NB4 (cell line): ENCODE measurements at regions not wholly inside any gene's neighbourhood (a gene's known extent, or its start where the extent isn't known, plus 50 kb on each side); places are given as distances from the start of the nearest gene placed in this dataset.
"Not testable (repeated sequence)": the region's sequence is repeated elsewhere in the genome, so short reads cannot be mapped to it uniquely, and the experiment has no call there.

Experiments
- DNase-seq: peaks from one replicate; pipeline ENCODE4 v3.0.0; 2010; ENCODE audit warnings: low read depth
- H3K4me3 ChIP-seq: one replicate; pipeline ENCODE4 v1.5.1; 2011; ENCODE audit warnings: mild to moderate bottlenecking, low read depth, low read length, moderate library complexity
- MYC ChIP-seq: IDR thresholded peaks from 2 replicates; pipeline ENCODE4 v1.6.1; 2011; ENCODE audit warnings: low read depth, low read length
- POLR2A ChIP-seq: IDR thresholded peaks from 2 replicates; pipeline ENCODE4 v1.6.1; 2011; ENCODE audit warnings: mild to moderate bottlenecking; ENCODE audit not compliant: insufficient read length; ENCODE audit errors: extremely low read depth
- TF ChIP-seq, protein P1 (sequence below): IDR thresholded peaks from one replicate; pipeline ENCODE4 v1.5.1; 2012; ENCODE audit warnings: low read depth, low read length
- TF ChIP-seq, protein P2 (sequence below): IDR thresholded peaks from 2 replicates; pipeline ENCODE4 v1.6.1; 2011; ENCODE audit warnings: low read depth, low read length

DNA sequence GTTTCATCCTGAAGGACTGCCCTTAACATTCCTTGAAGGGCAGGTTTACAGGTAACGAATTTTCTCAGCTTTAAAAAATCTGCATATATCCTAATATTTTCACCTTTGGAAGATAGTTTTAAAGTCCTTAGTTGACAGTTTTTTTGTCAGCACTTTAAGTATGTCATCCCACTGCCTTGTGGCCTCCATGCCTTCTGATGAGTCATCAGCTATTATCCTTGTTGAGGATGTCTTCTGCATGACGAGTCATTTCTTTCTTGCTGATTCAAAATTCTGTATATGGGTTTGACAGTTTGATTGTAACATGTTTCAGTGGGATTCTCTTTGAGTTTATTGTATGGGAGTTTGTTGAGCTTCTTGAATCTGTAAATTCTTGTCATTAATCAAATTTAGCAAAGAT is 500.6 kb downstream of the DISC1 start:
- TF ChIP-seq, protein P1, sequence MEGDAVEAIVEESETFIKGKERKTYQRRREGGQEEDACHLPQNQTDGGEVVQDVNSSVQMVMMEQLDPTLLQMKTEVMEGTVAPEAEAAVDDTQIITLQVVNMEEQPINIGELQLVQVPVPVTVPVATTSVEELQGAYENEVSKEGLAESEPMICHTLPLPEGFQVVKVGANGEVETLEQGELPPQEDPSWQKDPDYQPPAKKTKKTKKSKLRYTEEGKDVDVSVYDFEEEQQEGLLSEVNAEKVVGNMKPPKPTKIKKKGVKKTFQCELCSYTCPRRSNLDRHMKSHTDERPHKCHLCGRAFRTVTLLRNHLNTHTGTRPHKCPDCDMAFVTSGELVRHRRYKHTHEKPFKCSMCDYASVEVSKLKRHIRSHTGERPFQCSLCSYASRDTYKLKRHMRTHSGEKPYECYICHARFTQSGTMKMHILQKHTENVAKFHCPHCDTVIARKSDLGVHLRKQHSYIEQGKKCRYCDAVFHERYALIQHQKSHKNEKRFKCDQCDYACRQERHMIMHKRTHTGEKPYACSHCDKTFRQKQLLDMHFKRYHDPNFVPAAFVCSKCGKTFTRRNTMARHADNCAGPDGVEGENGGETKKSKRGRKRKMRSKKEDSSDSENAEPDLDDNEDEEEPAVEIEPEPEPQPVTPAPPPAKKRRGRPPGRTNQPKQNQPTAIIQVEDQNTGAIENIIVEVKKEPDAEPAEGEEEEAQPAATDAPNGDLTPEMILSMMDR = no peak
- TF ChIP-seq POLR2A (no peak), MYC (no peak)
- TF ChIP-seq, protein P2, sequence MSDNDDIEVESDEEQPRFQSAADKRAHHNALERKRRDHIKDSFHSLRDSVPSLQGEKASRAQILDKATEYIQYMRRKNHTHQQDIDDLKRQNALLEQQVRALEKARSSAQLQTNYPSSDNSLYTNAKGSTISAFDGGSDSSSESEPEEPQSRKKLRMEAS = no peak
- no peak overlapping the region for H3K4me3 ChIP-seq
- DNase-seq = peak; percentile 26

DNA sequence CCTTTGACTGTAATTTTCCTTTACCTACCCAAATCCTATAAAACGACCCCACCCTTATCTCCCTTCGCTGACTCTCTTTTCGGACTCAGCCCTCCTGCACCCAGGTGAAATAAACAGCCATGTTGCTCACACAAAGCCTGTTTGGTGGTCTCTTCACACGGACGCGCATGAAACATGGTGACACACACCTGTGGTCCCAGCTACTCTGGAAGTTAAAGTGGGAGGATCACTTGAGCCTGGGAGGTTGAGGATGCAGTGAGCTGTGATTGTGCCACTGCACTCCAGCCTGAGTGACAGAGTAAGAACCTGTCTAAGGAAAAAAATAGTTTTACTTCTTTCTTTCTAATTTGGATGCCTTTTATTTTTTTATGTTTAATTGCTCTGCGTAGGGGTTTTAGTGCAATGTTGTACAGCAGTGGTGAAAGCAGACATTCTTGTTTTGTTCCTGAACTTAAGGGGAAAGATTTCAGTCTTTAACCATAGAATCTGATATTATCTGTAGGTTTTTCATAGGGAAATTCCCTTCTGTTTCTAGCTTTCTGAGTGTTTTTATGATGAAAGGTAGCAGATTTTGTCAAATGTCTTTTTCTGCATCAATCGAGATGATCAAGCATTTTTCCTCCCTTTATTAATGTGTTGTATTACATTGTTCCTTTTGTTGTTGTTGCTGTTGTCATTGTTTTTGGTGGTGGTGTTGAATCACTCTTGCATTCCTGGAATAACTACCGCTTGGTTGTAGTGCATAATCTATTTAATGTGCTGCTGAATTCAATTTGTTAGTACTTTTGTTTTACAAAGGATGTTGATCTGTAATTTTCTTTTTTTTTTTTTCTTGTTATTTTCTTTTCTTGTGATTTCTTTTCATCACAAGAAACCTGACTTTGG is 497.4 kb downstream of the DISC1 start:
- H3K4me3 ChIP-seq = no peak overlapping the region
- TF ChIP-seq, protein P1 = no peak
- TF ChIP-seq, protein P2 = no peak
- TF ChIP-seq MYC = no peak
- no peak for TF ChIP-seq POLR2A
- no peak for DNase-seq

DNA sequence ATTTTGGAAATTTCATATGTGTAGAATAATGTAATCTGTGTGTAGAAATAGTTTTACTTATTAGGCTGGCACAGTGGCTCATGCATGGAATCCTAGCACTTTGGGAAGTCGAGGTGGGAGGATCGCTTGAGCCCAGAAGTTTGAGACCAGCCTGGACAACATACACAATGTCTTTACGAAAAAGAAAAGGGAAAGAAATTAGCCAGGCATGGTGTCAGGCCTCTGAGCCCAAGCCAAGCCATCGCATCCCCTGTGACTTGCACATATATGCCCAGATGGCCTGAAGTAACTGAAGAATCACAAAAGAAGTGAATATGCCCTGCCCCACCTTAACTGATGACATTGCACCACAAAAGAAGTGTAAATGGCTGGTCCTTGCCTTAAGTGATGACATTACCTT is 491.3 kb downstream of the DISC1 start:
- not testable (repeated sequence) for H3K4me3 ChIP-seq, DNase-seq

DNA sequence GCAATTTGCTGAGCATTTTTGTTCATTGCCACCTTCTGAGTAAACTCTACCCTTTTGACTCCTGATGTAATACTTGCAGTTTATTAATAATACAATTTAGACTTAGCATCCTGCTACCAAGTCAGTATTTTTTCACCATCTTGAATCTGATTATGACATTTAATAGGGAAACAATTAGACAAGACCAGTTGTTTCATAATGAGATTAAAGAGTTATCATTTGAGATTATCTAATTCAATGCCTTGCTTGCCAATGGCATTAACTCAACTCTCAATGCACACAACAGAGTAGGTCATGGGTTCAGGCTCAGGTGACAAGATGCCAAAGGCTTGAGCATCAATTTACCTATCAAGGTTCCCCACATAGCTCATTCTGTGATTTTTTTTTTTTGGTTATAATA is 488.4 kb downstream of the DISC1 start:
- DNase-seq = no peak

DNA sequence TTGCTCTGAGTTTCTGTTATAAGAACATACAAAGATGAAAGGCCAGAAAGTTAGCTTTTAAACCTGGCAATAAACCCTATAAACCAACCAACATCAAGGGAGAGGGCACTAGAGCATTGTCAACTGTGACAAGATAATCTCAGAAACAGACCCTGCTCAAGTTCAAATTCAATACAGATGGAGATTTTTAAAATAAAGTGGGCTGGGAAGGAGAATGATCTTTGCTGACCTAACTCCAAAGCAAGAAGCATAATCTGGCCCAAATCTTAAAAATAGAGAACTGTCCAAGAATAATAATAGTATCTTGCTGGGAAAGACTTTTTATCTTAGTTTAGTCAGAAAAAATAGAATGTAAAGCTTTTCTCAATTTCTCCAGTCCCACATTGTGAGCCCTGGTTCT is 485.5 kb downstream of the DISC1 start:
- TF ChIP-seq MYC = no peak
- TF ChIP-seq, protein P1 = no peak
- TF ChIP-seq, protein P2 = no peak
- no peak for TF ChIP-seq POLR2A
- no peak overlapping the region for H3K4me3 ChIP-seq
- no peak for DNase-seq

More for the DNA sequence above, 488.4 kb downstream of the DISC1 start:
- no peak overlapping the region for H3K4me3 ChIP-seq
- TF ChIP-seq, protein P2 = no peak
- TF ChIP-seq, protein P1 = no peak
- no peak for TF ChIP-seq POLR2A
- TF ChIP-seq MYC = no peak

DNA sequence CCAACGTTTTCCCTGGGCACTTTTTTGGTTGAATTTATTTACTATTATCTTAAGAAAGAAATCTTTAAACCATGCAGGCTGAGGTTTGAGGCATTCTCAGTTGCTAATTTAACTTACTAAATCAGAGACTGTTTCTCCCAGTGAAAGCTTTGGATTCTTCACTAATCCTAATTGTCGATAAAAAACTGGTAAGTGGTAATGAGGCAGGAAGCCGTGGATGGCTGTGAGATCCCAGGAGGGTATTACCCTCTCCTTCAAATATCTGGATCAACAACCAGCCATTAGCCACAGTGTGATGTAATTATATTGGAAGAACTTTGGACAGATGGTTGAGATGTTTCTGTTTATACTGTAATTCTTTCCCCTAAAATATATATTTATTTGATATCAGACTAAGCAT is 485.0 kb downstream of the DISC1 start:
- H3K4me3 ChIP-seq = no peak overlapping the region
- TF ChIP-seq, protein P2 = no peak
- TF ChIP-seq MYC (no peak), POLR2A (no peak)
- TF ChIP-seq, protein P1 = no peak
- no peak for DNase-seq
